Activated T-cell treated with anti-CD3 and anti-CD28 coated beads, Interleukin-2, amount 50 U/mL, for 24 hours (primary cell): ENCODE measurements at regions not wholly inside any gene's neighbourhood (a gene's known extent, or its start where the extent isn't known, plus 50 kb on each side); places are given as distances from the start of the nearest gene placed in this dataset.

Experiments used
- DNase-seq: peaks from one replicate; pipeline ENCODE4 v3.0.0-alpha.2; 2020
- H3K27ac Mint-ChIP-seq: 2 replicates; pipeline ENCODE4 v1.8.0; 2020; ENCODE audit warnings: mild to moderate bottlenecking, mixed read lengths
- H3K27me3 Mint-ChIP-seq: 2 replicates; pipeline ENCODE4 v1.8.0; 2020; ENCODE audit warnings: mixed read lengths
- H3K36me3 Mint-ChIP-seq: 2 replicates; pipeline ENCODE4 v1.8.0; 2020; ENCODE audit warnings: low read depth, mixed read lengths
- H3K4me1 Mint-ChIP-seq: 2 replicates; pipeline ENCODE4 v1.8.0; 2020; ENCODE audit warnings: low read depth, mixed read lengths
- H3K4me3 Mint-ChIP-seq: 2 replicates; pipeline ENCODE4 v1.8.0; 2020; ENCODE audit warnings: mild to moderate bottlenecking, moderate library complexity, mixed read lengths
- H3K9me3 Mint-ChIP-seq: 2 replicates; pipeline ENCODE4 v1.8.0; 2020; ENCODE audit warnings: mixed read lengths

DNA sequence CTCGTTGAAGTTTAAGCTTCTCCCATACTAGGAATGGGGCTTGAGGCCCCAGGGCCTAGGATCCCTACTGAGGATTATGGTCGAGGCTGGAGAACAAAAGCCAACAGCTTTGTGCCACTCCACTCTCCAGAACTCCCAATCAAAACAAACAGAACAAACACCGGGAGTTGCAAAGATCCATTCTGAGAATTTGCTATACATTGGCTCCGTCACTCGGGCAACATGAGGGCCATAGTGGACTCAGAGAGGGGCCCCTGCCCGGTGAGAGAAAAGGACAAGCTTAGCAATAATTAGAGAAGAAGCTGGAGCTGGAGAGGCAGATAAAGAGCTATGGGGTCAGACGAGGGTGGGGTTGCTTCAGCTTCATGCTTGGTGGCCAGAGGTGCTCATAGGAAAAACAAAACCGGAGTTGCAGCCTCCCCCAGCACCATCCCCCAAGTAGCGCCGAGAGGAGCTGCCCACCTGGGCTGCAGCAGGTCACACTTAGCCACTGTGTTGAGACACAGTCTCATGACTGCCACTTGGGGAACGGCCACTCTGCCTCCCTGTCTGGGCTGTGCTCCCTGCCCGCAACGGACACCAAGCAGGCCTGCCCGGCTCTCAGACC lies 142.3 kb upstream of the HAAO start:
- Mint-ChIP-seq H3K4me3 (no peak overlapping the region), H3K4me1 (no peaks in the 10 kb centered on the region), H3K36me3 (no peaks in the 10 kb centered on the region), H3K27ac (no peak overlapping the region), H3K9me3 (no peaks in the 10 kb centered on the region), H3K27me3 (no peaks in the 10 kb centered on the region)
- no peak for DNase-seq

DNA sequence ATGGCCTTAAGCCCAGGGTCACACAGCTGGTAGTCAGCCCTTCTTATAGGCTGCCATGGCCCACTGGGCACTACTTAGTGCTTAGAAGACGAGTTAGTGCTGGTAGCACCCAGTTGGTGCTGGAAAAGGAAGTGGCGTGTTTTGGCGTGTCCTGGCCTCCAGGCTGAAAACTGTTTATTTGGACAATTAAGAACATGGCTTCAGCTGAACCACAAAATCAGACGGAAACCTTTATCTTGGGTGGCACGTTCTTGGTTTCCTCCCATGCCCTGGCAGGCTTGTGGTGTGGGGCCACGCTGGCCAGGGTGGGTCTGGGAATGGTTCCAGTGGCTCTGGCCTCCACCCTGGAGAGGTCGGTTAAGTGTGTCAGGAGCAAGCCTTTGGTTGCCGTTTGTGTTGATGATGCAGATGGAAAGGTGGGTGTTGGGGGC lies 141.5 kb upstream of the HAAO start:
- no peak for DNase-seq
- H3K36me3 Mint-ChIP-seq = no peaks in the 10 kb centered on the region
- no peak overlapping the region for H3K4me3 Mint-ChIP-seq
- no peaks in the 10 kb centered on the region for H3K9me3 Mint-ChIP-seq
- no peak overlapping the region for H3K27ac Mint-ChIP-seq
- no peaks in the 10 kb centered on the region for H3K4me1 Mint-ChIP-seq
- no peaks in the 10 kb centered on the region for H3K27me3 Mint-ChIP-seq

DNA sequence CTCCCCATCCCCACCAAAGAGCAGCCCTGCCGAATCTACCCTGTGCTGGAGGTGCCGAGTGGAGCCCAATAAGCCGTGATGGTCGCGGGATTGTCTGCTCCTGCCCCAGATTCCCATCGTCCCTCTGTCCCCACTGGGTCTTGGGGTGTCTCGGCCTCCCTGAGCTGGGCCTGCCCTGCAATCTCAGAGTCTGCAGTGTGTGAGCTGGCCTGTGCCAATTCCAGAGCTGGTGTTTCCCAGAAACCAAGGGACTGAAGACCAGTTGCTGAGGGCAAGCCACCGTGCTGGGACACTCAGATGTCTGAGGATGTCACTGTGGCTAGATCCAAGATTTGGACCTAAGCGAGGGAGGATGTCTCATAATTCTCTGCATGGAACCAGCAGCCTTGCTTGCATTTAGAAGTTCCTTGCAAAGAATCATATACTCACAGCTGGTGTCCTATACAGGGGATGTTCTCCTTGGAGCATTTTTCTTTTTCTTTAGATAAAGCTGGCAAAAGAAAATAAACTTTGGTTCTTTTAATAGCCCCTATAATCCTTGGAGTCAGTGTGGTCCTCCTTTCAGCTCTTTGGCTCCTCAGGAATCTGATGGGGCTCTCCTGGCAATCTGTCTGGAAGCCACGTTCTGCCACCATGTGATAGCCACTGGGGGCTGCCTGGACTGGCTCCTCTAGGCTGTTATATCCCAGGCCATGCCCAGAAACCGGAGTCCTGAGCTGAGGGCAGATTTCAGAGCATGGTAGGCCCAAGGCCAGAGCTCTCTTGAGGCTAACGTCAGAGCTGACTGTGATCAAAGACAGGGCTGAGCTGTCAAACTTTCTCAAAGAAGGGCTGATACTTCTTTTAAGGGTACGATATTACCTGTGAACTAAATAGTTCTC lies 140.1 kb upstream of the HAAO start:
- H3K4me1 Mint-ChIP-seq = no peaks in the 10 kb centered on the region
- no peak overlapping the region for H3K4me3 Mint-ChIP-seq
- no peaks in the 10 kb centered on the region for H3K9me3 Mint-ChIP-seq
- no peak for DNase-seq
- H3K36me3 Mint-ChIP-seq = no peaks in the 10 kb centered on the region
- H3K27me3 Mint-ChIP-seq = no peaks in the 10 kb centered on the region
- H3K27ac Mint-ChIP-seq = no peak overlapping the region

DNA sequence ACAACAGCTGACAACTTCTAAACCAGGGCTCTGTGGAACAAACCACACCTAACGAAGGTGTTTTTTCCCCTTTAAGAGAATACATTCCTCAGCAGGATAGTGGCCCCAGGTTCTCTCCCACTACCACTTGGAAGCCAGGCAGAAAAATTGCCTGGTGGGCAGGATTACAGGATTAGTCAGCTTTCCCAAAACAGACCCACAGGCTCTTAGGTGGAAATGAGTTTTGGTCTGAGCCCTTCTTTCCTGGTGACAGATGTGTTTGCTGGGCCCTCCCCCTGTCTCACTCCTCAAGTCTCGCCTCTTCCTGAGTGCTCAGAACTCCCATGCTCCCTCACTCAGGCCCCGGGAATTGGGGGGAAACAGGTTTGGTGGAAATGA lies 139.4 kb upstream of the HAAO start:
- H3K27me3 Mint-ChIP-seq = no peaks in the 10 kb centered on the region
- no peaks in the 10 kb centered on the region for H3K9me3 Mint-ChIP-seq
- H3K27ac Mint-ChIP-seq = no peak overlapping the region

DNA sequence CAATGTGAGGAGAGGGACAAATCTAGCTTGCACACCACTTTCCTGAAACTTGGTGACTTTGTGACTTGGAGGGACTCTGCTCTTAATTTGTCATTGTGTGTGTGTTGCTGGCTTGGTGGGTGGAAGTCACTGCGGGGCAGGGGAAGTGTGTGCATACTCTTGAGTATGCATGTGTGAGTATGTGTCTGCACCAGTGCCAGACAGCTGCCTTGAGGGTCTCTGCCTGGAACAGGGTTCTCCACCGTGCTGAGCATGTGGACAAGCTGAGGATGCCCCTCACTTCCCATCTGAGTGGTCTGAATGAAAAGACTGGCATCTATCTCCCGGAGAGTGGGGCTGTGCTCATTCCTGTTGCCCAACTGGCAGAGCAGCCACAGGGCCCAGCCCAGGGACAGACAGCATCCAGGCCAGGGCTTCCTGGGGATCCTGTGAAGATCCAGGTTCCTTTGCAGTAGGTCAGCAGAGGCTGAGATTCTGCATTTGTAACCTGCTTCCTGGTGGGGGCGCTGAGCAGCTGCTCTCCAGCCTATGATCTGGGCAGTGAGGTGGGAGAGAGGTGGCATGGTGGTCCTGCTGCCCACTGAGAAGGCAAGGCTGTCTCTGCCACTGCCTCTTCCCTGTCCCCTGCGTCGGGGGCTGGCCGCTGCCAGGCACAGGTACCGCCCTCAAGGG lies 138.9 kb upstream of the HAAO start:
- no peaks in the 10 kb centered on the region for H3K4me1 Mint-ChIP-seq
- H3K27ac Mint-ChIP-seq = no peak overlapping the region
- no peaks in the 10 kb centered on the region for H3K36me3 Mint-ChIP-seq
- no peak overlapping the region for H3K4me3 Mint-ChIP-seq
- H3K9me3 Mint-ChIP-seq = no peaks in the 10 kb centered on the region
- no peak for DNase-seq
- H3K27me3 Mint-ChIP-seq = no peaks in the 10 kb centered on the region

More for the DNA sequence above, 139.4 kb upstream of the HAAO start:
- H3K36me3 Mint-ChIP-seq = no peaks in the 10 kb centered on the region
- no peak overlapping the region for H3K4me3 Mint-ChIP-seq
- no peaks in the 10 kb centered on the region for H3K4me1 Mint-ChIP-seq
- DNase-seq = no peak

DNA sequence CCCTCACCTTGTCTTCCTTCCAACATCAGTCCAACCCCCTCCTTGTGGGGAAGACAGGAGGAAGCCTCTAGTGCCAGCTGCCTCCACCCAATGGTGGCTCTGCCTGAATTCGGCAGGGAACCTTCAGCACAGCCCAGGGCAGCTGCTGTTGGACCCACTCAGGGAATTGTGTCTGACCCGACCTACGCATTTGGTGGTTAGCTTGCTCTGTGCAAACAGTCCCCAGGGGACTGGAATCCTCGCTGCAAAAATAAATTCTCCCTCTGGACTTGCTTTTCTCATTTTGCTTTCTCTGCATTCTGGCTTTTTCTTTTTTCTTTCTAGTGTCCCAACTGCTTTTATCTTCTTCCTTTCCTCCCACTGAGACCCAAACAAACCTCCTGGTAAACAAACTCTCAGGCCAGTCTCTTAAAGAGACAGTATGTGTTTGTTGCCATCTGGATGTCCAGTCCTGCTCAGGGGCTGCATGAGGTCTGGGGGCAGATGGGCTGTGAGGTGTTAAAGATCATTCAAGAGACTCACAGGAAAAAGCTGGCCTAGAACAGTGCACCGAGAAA lies 137.7 kb upstream of the HAAO start:
- Mint-ChIP-seq H3K27me3 (no peaks in the 10 kb centered on the region), H3K9me3 (no peaks in the 10 kb centered on the region), H3K4me3 (no peak overlapping the region), H3K4me1 (no peaks in the 10 kb centered on the region), H3K36me3 (no peaks in the 10 kb centered on the region), H3K27ac (no peak overlapping the region)
- no peak for DNase-seq

DNA sequence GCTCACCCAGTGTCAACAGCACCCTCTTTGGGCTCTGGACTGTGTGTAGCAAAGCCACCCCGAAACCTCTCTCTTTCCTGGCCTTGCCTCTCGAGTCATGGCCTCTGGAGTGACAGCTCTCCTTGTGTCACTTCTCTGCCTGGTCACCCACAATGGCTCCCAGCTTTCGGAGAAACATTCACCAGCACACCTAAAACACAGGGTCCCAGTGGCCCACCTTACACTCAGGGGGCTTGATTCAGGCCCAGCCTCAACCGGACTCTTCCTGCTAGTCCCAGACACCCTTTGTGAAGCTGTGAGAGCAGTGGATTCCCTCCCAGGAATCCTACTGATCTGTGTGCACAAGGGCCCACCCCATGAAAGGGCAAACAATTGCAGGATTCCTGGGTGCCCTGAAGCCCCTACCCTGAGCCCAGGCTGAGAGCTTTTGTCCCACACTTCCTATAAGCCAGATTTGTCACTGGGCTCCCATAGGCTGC lies 137.2 kb upstream of the HAAO start:
- H3K4me1 Mint-ChIP-seq = no peaks in the 10 kb centered on the region
- no peaks in the 10 kb centered on the region for H3K36me3 Mint-ChIP-seq
- no peak overlapping the region for H3K27ac Mint-ChIP-seq
- H3K27me3 Mint-ChIP-seq = no peaks in the 10 kb centered on the region
- no peak for DNase-seq
- no peaks in the 10 kb centered on the region for H3K9me3 Mint-ChIP-seq
- no peak overlapping the region for H3K4me3 Mint-ChIP-seq

DNA sequence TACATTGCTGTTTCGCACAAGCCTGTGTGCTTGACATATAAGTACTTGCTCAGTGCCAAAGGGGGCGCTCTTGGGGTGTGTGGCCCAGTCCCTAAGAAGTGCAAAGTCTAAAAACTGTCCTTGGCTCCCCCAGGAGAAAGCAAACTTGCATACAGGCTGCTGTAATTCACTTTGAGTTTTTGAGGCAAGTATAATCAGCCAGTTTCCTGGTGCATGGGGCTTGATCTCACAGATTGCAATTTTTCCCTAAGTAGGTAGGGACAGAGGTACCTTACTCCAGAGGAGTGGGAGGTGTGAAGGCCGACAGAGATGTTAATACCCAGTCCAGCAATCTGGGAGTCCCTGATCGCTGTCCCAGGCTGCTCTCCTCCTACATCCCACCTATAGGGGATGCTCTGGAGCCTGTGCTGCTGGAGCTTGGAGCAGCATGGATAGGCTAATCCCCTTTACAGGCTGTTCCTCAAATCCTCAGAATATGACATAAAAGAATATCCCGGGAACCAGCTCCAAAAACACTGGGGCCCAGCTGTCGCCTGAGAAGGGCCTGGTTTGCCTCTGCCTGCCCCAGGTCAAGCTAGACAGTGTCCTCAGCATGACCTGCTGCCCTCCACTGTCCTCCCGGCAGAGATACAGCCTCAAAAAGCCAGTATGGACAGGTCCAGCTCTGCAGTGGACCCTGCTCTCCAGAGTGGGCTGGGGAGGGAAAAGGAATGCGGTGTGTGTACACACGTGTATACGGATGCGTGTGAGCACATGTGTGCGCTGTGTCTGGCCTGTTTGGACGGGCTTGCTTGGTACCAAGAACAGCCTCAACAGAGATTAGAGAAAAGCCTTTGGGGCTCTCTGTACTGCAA lies 136.5 kb upstream of the HAAO start:
- no peaks in the 10 kb centered on the region for H3K36me3 Mint-ChIP-seq
- DNase-seq = no peak
- no peak overlapping the region for H3K4me3 Mint-ChIP-seq
- no peaks in the 10 kb centered on the region for H3K9me3 Mint-ChIP-seq
- H3K27ac Mint-ChIP-seq = no peak overlapping the region
- no peaks in the 10 kb centered on the region for H3K4me1 Mint-ChIP-seq
- no peaks in the 10 kb centered on the region for H3K27me3 Mint-ChIP-seq

DNA sequence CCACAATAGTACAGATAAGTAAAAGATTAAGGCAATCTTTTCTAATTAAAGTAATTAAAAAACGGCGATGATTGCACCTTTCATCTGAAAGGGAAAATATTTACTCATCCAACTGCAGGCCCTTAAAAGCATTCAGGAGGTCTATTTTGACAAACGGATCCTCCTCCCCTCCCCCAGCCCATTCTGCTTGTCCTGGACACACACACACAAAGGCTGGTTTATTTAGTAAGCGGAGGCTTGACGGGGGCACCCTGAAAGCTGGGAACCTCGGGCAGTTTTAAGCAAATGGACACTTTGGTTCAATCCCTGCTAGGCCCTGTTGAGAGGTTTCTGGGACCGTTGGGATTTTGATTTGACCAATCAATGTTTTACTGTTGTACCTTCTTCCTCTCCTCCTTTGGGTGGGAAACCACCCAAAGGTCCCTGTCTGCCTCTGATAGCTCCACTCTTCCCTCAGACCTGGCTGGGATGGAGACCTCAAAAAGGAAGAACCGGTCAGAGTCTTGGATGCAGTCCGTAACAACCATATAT lies 135.8 kb upstream of the HAAO start:
- no peaks in the 10 kb centered on the region for H3K36me3 Mint-ChIP-seq
- H3K4me3 Mint-ChIP-seq = no peak overlapping the region
- H3K4me1 Mint-ChIP-seq = no peaks in the 10 kb centered on the region
- H3K9me3 Mint-ChIP-seq = no peaks in the 10 kb centered on the region
- no peak overlapping the region for H3K27ac Mint-ChIP-seq
- no peak for DNase-seq
- no peaks in the 10 kb centered on the region for H3K27me3 Mint-ChIP-seq

DNA sequence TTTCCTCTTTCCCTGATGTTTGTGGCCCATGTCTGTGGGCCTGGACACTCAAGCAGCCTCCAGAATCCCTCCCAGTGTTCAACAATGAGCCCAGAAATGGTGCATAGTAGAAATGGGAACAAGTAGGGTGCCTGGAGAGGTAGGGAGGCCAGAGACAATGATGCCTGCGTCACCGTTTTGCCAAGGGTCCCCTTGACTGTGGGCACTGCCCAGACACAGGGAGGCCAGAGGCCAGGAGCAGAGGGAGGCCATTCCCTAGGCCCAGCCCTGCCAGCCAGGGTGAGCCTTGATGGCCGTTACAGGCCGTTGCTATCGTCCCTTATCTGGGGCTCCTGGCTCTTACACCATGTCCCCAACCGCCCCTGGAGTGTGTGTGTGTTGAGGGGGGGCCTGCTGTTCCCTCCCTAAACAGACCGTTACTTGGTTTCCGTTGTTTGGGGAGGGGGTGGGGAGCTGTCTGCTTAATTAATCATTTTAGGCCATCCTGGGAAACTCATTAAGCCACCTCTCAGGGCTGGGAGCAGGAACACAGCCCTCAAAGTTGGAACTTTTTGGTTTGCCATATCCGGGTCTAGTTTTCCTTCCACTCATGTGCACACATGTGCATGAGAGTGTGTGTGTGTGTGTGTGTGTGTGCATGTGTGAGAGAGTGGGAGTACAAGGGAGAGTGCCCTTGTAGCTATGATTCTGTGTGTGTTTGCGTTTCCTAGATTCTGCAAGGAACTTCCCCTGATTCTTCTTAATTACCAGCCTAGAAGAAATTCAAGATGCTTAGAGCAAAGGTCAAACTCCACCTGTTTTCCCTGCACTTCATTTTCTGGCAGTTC lies 135.2 kb upstream of the HAAO start:
- Mint-ChIP-seq H3K27me3 (no peaks in the 10 kb centered on the region), H3K9me3 (no peaks in the 10 kb centered on the region), H3K27ac (no peak overlapping the region), H3K4me1 (no peaks in the 10 kb centered on the region), H3K4me3 (no peak overlapping the region), H3K36me3 (no peaks in the 10 kb centered on the region)
- no peak for DNase-seq

DNA sequence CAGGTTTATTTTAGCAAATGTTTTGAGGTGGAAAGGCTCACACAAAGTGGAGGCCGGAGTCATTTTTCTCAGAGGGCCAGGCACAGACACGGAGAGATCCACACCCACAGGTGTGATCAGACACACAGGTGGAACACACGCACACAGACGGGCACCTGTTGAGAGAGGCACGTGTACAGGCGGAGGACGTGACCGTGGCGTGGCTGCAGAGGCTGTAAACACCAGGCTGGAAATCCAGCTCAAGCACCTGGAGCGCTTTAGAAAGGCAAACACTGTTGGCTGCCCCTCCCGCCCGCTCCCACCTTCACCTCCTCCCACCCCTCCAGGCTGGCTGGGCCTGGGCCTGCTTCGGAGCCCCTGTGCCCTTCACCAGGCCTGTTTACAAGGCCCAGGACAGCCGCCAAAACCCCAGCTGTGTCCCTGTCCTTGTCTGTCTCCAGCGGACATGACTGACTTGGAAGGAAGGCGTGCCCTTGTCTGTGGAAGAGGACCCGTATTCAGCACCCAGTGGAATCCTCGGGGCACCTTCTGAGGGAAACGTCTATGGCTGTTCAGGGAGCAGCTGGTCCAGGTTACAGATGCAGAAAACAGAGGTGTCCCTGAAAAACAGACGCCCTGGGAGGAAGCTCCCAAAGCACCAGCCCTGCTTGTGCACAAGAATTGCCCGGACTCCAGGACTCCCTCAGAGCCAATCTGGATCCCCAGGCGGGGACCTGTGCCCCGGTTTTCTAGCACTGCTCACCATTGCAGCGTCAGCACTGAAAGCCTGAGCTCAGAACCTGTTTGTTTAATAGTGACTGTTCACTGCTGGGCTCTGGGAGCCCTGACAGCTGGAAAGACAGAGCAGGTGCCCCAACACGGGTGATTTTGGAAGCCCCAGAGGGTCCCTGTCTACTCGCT lies 134.3 kb upstream of the HAAO start:
- Mint-ChIP-seq H3K27me3 (no peaks in the 10 kb centered on the region), H3K36me3 (no peaks in the 10 kb centered on the region), H3K4me3 (no peak overlapping the region)

DNA sequence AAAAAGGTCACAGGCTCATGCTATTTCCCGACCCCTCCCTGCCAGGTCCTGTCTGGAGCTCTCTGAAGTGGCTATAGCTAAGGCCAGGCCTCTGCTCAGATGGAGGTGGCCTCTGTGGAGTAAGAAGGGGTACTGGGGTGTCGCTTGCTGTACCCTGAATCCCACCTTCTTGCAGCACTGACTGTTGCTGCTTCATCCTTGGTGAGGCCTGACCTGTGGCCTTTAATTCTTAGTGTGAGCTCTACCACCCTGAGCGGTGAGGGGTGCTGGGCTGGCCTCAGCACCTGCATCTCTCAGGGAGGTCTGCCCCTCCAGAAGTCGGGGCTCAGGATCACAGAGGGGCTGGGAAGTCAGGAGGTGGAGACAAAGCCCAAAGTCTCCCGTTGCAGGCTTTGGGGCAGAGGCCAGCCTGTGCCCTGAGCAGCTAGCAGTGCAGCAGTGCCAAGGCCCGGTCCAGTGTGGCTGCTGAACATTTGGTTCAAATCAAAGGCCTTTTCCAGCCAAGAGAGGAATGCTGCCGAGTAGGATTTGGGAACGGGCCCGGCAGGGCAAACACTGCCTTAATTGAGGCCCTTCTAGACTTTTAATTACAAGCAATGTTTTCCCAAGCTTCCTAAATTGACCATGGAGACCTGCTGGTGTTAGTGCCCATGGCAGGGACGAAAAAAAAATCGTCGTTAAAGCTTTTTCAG lies 133.5 kb upstream of the HAAO start:
- Mint-ChIP-seq H3K4me1 (no peaks in the 10 kb centered on the region), H3K27ac (no peak overlapping the region), H3K4me3 (no peak overlapping the region), H3K27me3 (no peaks in the 10 kb centered on the region), H3K36me3 (no peaks in the 10 kb centered on the region), H3K9me3 (no peaks in the 10 kb centered on the region)
- DNase-seq = no peak

More for the DNA sequence above, 134.3 kb upstream of the HAAO start:
- Mint-ChIP-seq H3K27ac (no peak overlapping the region), H3K9me3 (no peaks in the 10 kb centered on the region), H3K4me1 (no peaks in the 10 kb centered on the region)
- DNase-seq = no peak
